GM19099 (cell line): ENCODE measurements at regions not wholly inside any gene's neighbourhood (a gene's known extent, or its start where the extent isn't known, plus 50 kb on each side); places are given as distances from the start of the nearest gene placed in this dataset.

Source experiments
- POLR2A ChIP-seq: IDR thresholded peaks from 3 replicates; pipeline ENCODE4 v1.6.1; 2011; ENCODE audit warnings: low read depth; ENCODE audit not compliant: insufficient read length; ENCODE audit errors: extremely low read depth

GRCh38 chr6:21773576-21773968, 180.0 kb downstream of the SOX4 start:
- TF ChIP-seq POLR2A, result no peak

GRCh38 chr6:21777846-21778245, 184.3 kb downstream of the SOX4 start:
- no peak for TF ChIP-seq POLR2A

- no peak for TF ChIP-seq POLR2A
Observed at GRCh38 chr6:21780141-21780540, 186.6 kb downstream of the SOX4 start.

GRCh38 chr6:21780679-21781078, 187.1 kb downstream of the SOX4 start:
- no peak for TF ChIP-seq POLR2A

GRCh38 chr6:21781128-21781527, 187.6 kb downstream of the SOX4 start:
- no peak for TF ChIP-seq POLR2A

- TF ChIP-seq POLR2A, result no peak
Observed at GRCh38 chr6:21785164-21785563, 191.6 kb downstream of the SOX4 start.

GRCh38 chr6:21791056-21791455, 197.5 kb downstream of the SOX4 start:
- TF ChIP-seq POLR2A, result no peak

- TF ChIP-seq POLR2A, result no peak
Observed at GRCh38 chr6:21791581-21791980, 198.0 kb downstream of the SOX4 start.

GRCh38 chr6:21792177-21792576, 198.6 kb downstream of the SOX4 start:
- TF ChIP-seq POLR2A, result no peak

GRCh38 chr6:21798468-21798867, 204.9 kb downstream of the SOX4 start:
- no peak for TF ChIP-seq POLR2A

GRCh38 chr6:21800330-21800729, 206.8 kb downstream of the SOX4 start:
- no peak for TF ChIP-seq POLR2A

- no peak for TF ChIP-seq POLR2A
Observed at GRCh38 chr6:21800948-21801438, 207.4 kb downstream of the SOX4 start.

GRCh38 chr6:21801446-21802174, 208.1 kb downstream of the SOX4 start:
- no peak for TF ChIP-seq POLR2A

- no peak for TF ChIP-seq POLR2A
Observed at GRCh38 chr6:21802175-21802822, 208.7 kb downstream of the SOX4 start.

- TF ChIP-seq POLR2A, result no peak
Observed at GRCh38 chr6:21804941-21805610, 211.5 kb downstream of the SOX4 start.
